GM12872 (cell line): ENCODE measurements at regions not wholly inside any gene's neighbourhood (a gene's known extent, or its start where the extent isn't known, plus 50 kb on each side); places are given as distances from the start of the nearest gene placed in this dataset.

Experiments
- CTCF ChIP-seq: IDR thresholded peaks from 3 replicates; pipeline ENCODE4 v1.5.1; 2011; ENCODE audit warnings: low read depth, mild to moderate bottlenecking, low read length, moderate library complexity; ENCODE audit not compliant: insufficient read depth

- TF ChIP-seq CTCF: no peak
Measured at GRCh38 chr6:14945461-14946185, 300.2 kb upstream of the JARID2 start.

- no peak for TF ChIP-seq CTCF
Measured at GRCh38 chr6:14946753-14947152, 299.1 kb upstream of the JARID2 start.

GRCh38 chr6:14948586-14949245 lies 297.2 kb upstream of the JARID2 start:
- no peak for TF ChIP-seq CTCF

- TF ChIP-seq CTCF: no peak
Measured at GRCh38 chr6:14950103-14950969, 295.5 kb upstream of the JARID2 start.

GRCh38 chr6:14950970-14951276 lies 294.9 kb upstream of the JARID2 start:
- TF ChIP-seq CTCF: no peak

- TF ChIP-seq CTCF: no peak
Measured at GRCh38 chr6:14951704-14952103, 294.2 kb upstream of the JARID2 start.

GRCh38 chr6:14953836-14954235 lies 292.0 kb upstream of the JARID2 start:
- no peak for TF ChIP-seq CTCF
